ENCODE measurements at regions not wholly inside any gene's neighbourhood (a gene's known extent, or its start where the extent isn't known, plus 50 kb on each side); places are given as distances from the start of the nearest gene placed in this dataset.

DNA sequence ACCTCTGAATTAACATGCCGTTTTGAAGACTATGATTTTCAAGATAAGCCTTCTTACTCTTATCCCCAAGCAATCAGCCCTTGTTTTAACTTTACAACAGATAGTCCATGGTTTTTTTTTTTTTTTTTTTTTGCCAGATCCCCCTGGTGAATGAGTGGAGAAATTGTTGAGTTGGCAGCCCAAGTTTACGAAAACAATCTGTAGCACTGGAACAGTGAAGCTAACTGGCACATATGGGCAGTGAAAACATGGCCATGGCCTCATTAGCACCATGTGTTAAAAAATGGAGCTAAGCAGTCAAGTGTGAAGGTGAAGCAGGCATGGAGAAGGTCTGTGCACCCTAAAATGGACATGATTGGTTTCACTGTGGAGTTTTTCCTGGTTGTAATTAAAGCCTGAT is 812.1 kb upstream of the MIR17HG start:
- Histone ChIP-seq H3K9me3 (ENCODE audit: control insufficient read depth, insufficient read depth, low read length) (peaks cover 6% of the 10 kb centered on the region), H3K36me3 (ENCODE audit: control insufficient read depth, insufficient read depth, low read length) (no peaks in the 10 kb centered on the region), H3K4me3 (ENCODE audit: low read length) (no peak overlapping the region), H3K4me1 (ENCODE audit: control insufficient read depth, insufficient read depth, low read length) (no peaks in the 10 kb centered on the region), H3K27ac (ENCODE audit: low read length) (no peak overlapping the region), H3K27me3 (ENCODE audit: control insufficient read depth, insufficient read depth, low read length) (no peaks in the 10 kb centered on the region)
- TF ChIP-seq, protein P1, sequence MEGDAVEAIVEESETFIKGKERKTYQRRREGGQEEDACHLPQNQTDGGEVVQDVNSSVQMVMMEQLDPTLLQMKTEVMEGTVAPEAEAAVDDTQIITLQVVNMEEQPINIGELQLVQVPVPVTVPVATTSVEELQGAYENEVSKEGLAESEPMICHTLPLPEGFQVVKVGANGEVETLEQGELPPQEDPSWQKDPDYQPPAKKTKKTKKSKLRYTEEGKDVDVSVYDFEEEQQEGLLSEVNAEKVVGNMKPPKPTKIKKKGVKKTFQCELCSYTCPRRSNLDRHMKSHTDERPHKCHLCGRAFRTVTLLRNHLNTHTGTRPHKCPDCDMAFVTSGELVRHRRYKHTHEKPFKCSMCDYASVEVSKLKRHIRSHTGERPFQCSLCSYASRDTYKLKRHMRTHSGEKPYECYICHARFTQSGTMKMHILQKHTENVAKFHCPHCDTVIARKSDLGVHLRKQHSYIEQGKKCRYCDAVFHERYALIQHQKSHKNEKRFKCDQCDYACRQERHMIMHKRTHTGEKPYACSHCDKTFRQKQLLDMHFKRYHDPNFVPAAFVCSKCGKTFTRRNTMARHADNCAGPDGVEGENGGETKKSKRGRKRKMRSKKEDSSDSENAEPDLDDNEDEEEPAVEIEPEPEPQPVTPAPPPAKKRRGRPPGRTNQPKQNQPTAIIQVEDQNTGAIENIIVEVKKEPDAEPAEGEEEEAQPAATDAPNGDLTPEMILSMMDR (IDR thresholded peaks at IDR 0.05) = no peak
- peaks cover 7% of the 10 kb centered on the region for H3K36me3 Mint-ChIP-seq
- H3K4me3 Mint-ChIP-seq = no peak overlapping the region
- H3K27me3 Mint-ChIP-seq (ENCODE audit: low read depth in 2 of 2) = no peaks in the 10 kb centered on the region
- 90% methylated on average over 1 of the region's 2 CpGs for WGBS (ENCODE audit: insufficient coverage)
- H3K4me1 Mint-ChIP-seq = no peaks in the 10 kb centered on the region
- DNase-seq = no peak
- peaks cover 13 to 21% of the 10 kb centered on the region in 2 donors for H3K9me3 Mint-ChIP-seq
- no peak for ATAC-seq
- intact Hi-C loops (cut with micrococcal nuclease) = no loop called here
- H3K27ac Mint-ChIP-seq = no peak overlapping the region

GRCh38 chr13:90538063-90538462 is 809.4 kb upstream of the MIR17HG start:
- 81% methylated on average over 2 of the region's 2 CpGs for WGBS (ENCODE audit: insufficient coverage)
- intact Hi-C loops (cut with micrococcal nuclease) = no loop called here
- Histone ChIP-seq H3K36me3 (ENCODE audit: control insufficient read depth, insufficient read depth, low read length) (no peaks in the 10 kb centered on the region), H3K4me1 (ENCODE audit: control insufficient read depth, insufficient read depth, low read length) (no peaks in the 10 kb centered on the region), H3K4me3 (ENCODE audit: low read length) (no peak overlapping the region), H3K27ac (ENCODE audit: low read length) (no peak overlapping the region), H3K9me3 (ENCODE audit: control insufficient read depth, insufficient read depth, low read length) (peaks cover 6% of the 10 kb centered on the region), H3K27me3 (ENCODE audit: control insufficient read depth, insufficient read depth, low read length) (no peaks in the 10 kb centered on the region)
- Mint-ChIP-seq H3K36me3 (peaks cover 7% of the 10 kb centered on the region), H3K27ac (no peak overlapping the region), H3K4me3 (no peak overlapping the region), H3K4me1 (no peaks in the 10 kb centered on the region), H3K27me3 (ENCODE audit: low read depth in 2 of 2) (no peaks in the 10 kb centered on the region), H3K9me3 (peaks cover 15 to 20% of the 10 kb centered on the region in 2 donors)
- ATAC-seq (no peak), DNase-seq (no peak)
- TF ChIP-seq, protein P1 (IDR thresholded peaks at IDR 0.05) = no peak

- ATAC-seq (no peak), DNase-seq (no peak)
- no peaks in the 10 kb centered on the region for H3K36me3 ChIP-seq (ENCODE audit: control insufficient read depth, insufficient read depth, low read length)
- no peaks in the 10 kb centered on the region for H3K4me1 ChIP-seq (ENCODE audit: control insufficient read depth, insufficient read depth, low read length)
- Mint-ChIP-seq H3K4me3 (no peak overlapping the region), H3K27me3 (ENCODE audit: low read depth in 2 of 2) (no peaks in the 10 kb centered on the region), H3K27ac (no peak overlapping the region), H3K9me3 (peaks cover 13 to 17% of the 10 kb centered on the region in 2 donors), H3K4me1 (no peaks in the 10 kb centered on the region), H3K36me3 (no peaks in the 10 kb centered on the region)
- no peak overlapping the region for H3K4me3 ChIP-seq (ENCODE audit: low read length)
- H3K27ac ChIP-seq (ENCODE audit: low read length) = no peak overlapping the region
- H3K9me3 ChIP-seq (ENCODE audit: control insufficient read depth, insufficient read depth, low read length) = peaks cover 16% of the 10 kb centered on the region
- no peaks in the 10 kb centered on the region for H3K27me3 ChIP-seq (ENCODE audit: control insufficient read depth, insufficient read depth, low read length)
- TF ChIP-seq, protein P1 (IDR thresholded peaks at IDR 0.05) = no peak
- intact Hi-C loops (cut with micrococcal nuclease) = no loop called here
Observed at GRCh38 chr13:90541346-90541745, 806.1 kb upstream of the MIR17HG start.

DNA sequence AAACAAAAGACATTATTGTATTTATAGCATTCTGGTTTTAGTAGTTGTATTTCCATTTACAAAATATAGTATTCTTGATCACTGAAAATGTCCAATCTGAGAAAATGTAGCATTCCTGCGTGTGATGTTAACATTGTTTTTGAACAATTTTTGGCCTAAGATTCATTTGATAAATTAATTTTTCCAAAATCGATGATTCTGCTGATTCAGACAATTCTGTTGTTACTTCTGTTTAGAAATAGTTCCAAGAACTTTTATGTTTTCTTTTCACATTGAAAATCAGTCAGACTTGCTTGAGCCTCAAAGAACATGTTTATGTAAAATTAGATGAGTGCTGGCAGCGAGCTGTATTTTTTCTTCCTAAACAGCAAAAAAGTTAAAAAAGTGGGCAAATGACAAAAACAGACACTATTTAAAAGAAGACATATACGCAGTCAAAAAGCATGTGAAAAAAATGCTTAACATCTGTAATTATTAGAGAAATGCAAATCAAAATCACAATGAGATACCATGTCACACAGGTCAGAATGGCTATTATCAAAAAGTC is 804.5 kb upstream of the MIR17HG start:
- 76% methylated on average over 2 of the region's 4 CpGs for WGBS (ENCODE audit: insufficient coverage)
- no peak overlapping the region for H3K4me3 ChIP-seq (ENCODE audit: low read length)
- H3K36me3 ChIP-seq (ENCODE audit: control insufficient read depth, insufficient read depth, low read length) = no peaks in the 10 kb centered on the region
- H3K4me1 Mint-ChIP-seq = no peaks in the 10 kb centered on the region
- peaks cover 15 to 23% of the 10 kb centered on the region in 2 donors for H3K9me3 Mint-ChIP-seq
- no peak overlapping the region for H3K27ac ChIP-seq (ENCODE audit: low read length)
- no peaks in the 10 kb centered on the region for H3K27me3 Mint-ChIP-seq (ENCODE audit: low read depth in 2 of 2)
- peaks cover 2% of the 10 kb centered on the region for H3K36me3 Mint-ChIP-seq
- no peak overlapping the region for H3K27ac Mint-ChIP-seq
- DNase-seq = no peak
- no peaks in the 10 kb centered on the region for H3K27me3 ChIP-seq (ENCODE audit: control insufficient read depth, insufficient read depth, low read length)
- intact Hi-C loops (cut with micrococcal nuclease) = no loop called here
- H3K4me3 Mint-ChIP-seq = no peak overlapping the region
- peaks cover 20% of the 10 kb centered on the region for H3K9me3 ChIP-seq (ENCODE audit: control insufficient read depth, insufficient read depth, low read length)
- TF ChIP-seq, protein P1 (IDR thresholded peaks at IDR 0.05) = no peak
- no peaks in the 10 kb centered on the region for H3K4me1 ChIP-seq (ENCODE audit: control insufficient read depth, insufficient read depth, low read length)
- no peak for ATAC-seq
